ENCODE measurements at regions not wholly inside any gene's neighbourhood (a gene's known extent, or its start where the extent isn't known, plus 50 kb on each side); places are given as distances from the start of the nearest gene placed in this dataset.

DNA sequence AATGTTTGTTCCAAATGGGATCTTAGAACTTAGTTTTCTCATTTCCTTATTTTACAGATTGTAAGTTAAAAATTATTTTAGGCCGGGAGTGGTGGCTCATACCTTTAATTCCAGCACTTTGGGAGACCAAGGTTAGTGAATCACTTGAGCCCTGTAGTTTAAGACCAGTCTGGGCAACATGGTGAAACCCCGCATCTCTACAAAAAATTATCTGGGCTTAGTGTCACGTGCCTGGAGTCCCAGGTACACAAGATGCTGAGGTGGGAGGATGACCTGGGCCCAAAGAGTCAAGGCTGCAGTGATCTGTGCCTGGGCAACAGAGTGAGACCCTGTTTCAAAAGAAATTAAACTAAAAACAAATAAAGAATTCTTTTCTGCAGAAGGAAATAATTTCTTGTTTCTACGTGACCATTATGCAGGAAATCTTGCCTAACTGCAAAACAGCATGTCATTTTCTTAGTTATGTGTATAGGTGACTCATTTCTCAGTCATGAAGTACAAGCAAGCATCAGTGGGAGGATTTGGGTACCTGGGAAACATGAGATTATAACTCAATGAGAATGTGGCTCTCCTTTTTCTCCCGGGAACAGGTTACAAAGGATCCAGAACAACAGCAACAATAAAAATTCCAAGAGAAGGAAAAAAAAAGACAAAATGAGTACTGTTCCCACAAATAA, 375.1 kb upstream of the ST8SIA4 start (continued):
- TF ChIP-seq, protein P1, sequence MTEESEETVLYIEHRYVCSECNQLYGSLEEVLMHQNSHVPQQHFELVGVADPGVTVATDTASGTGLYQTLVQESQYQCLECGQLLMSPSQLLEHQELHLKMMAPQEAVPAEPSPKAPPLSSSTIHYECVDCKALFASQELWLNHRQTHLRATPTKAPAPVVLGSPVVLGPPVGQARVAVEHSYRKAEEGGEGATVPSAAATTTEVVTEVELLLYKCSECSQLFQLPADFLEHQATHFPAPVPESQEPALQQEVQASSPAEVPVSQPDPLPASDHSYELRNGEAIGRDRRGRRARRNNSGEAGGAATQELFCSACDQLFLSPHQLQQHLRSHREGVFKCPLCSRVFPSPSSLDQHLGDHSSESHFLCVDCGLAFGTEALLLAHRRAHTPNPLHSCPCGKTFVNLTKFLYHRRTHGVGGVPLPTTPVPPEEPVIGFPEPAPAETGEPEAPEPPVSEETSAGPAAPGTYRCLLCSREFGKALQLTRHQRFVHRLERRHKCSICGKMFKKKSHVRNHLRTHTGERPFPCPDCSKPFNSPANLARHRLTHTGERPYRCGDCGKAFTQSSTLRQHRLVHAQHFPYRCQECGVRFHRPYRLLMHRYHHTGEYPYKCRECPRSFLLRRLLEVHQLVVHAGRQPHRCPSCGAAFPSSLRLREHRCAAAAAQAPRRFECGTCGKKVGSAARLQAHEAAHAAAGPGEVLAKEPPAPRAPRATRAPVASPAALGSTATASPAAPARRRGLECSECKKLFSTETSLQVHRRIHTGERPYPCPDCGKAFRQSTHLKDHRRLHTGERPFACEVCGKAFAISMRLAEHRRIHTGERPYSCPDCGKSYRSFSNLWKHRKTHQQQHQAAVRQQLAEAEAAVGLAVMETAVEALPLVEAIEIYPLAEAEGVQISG (CRISPR knock-in tag; IDR thresholded peaks at IDR 0.05), result no peak
- TF ChIP-seq REPIN1 (CRISPR knock-in tag; IDR thresholded peaks at IDR 0.05; ENCODE audit: borderline replicate concordance, low read depth), result no peak
- no peak for TF ChIP-seq KAT8 (CRISPR knock-in tag; IDR thresholded peaks at IDR 0.05)
- no peak for TF ChIP-seq ZNF709 (CRISPR knock-in tag; IDR thresholded peaks at IDR 0.05)
- TF ChIP-seq, protein P2, sequence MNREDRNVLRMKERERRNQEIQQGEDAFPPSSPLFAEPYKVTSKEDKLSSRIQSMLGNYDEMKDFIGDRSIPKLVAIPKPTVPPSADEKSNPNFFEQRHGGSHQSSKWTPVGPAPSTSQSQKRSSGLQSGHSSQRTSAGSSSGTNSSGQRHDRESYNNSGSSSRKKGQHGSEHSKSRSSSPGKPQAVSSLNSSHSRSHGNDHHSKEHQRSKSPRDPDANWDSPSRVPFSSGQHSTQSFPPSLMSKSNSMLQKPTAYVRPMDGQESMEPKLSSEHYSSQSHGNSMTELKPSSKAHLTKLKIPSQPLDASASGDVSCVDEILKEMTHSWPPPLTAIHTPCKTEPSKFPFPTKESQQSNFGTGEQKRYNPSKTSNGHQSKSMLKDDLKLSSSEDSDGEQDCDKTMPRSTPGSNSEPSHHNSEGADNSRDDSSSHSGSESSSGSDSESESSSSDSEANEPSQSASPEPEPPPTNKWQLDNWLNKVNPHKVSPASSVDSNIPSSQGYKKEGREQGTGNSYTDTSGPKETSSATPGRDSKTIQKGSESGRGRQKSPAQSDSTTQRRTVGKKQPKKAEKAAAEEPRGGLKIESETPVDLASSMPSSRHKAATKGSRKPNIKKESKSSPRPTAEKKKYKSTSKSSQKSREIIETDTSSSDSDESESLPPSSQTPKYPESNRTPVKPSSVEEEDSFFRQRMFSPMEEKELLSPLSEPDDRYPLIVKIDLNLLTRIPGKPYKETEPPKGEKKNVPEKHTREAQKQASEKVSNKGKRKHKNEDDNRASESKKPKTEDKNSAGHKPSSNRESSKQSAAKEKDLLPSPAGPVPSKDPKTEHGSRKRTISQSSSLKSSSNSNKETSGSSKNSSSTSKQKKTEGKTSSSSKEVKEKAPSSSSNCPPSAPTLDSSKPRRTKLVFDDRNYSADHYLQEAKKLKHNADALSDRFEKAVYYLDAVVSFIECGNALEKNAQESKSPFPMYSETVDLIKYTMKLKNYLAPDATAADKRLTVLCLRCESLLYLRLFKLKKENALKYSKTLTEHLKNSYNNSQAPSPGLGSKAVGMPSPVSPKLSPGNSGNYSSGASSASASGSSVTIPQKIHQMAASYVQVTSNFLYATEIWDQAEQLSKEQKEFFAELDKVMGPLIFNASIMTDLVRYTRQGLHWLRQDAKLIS (CRISPR knock-in tag; IDR thresholded peaks at IDR 0.05), result no peak

DNA sequence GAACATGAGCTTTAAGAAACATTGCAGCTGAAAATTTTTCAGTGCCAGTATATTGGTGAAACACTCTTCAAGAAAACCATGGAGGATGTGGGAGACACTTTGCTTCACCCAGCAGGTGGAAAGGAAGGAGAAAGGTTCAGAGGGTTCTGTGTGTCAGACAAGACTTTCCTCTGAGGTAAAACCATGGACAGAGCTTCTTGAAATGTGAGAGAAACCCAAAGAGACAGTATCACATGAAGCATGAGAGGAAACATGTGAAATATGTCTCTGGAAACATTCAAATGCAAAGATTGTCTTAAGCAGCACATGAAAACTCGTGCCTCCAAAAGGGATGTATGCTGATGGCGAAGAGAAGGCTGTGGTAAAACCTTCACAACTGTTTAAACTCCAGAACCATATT, 368.9 kb upstream of the ST8SIA4 start:
- 3% methylated on average over 2 of the region's 2 CpGs for WGBS (ENCODE audit: low lambda C conversion rate)
- H4K20me1 ChIP-seq (ENCODE audit: insufficient read depth, low read length), result no peaks in the 10 kb centered on the region
- H3K27me3 ChIP-seq (ENCODE audit: control insufficient read depth in 1 of 2, insufficient read depth in 2 of 2, low read length in 2 of 2), result no peaks in the 10 kb centered on the region
- intact Hi-C loops (cut with micrococcal nuclease; ENCODE audit: unreplicated experiment), result no loop called here
- FAIRE-seq (no peak), DNase-seq (ENCODE audit: low spot score) (no peak), ATAC-seq (no peak)
- H2AFZ ChIP-seq (ENCODE audit: low read length), result no peak overlapping the region
- H3K4me1 ChIP-seq (ENCODE audit: insufficient read depth, low read length), result no peaks in the 10 kb centered on the region
- no peak overlapping the region for H3K4me3 ChIP-seq (replicated peaks in 1 of 3; ENCODE audit: insufficient read depth in 1 of 3, low read depth in 2 of 3, low read length in 3 of 3)
- in situ Hi-C loops (cut with HindIII; ENCODE audit: extremely low pct_ligation_motif_present, low pct_unique_long_range_greater_than_20kb), result no loop called here
- no peak overlapping the region for H3K4me2 ChIP-seq (ENCODE audit: low read depth, low read length)
- H3K9me3 ChIP-seq (ENCODE audit: low read length), result no peaks in the 10 kb centered on the region
- no peaks in the 10 kb centered on the region for H3K36me3 ChIP-seq (replicated peaks in 1 of 2; ENCODE audit: control insufficient read depth in 1 of 2, insufficient read depth in 2 of 2, low read length in 2 of 2)
- POLR2A ChIA-PET, result no interaction called here
- BruUV-seq (replicated peaks), result no TSS peak
- CTCF ChIA-PET (ENCODE audit: low intra/inter-chr PET ratio, low total read pairs), result no interaction called here
- no peaks in the 10 kb centered on the region for H3K79me2 ChIP-seq (ENCODE audit: insufficient read depth, low read length)
- no peak overlapping the region for H3K9ac ChIP-seq (ENCODE audit: insufficient read depth, low read depth, low read length)
- H3K27ac ChIP-seq (ENCODE audit: extremely low read length, insufficient read depth, low read length), result no peak overlapping the region
- TF ChIP-seq, protein P3, sequence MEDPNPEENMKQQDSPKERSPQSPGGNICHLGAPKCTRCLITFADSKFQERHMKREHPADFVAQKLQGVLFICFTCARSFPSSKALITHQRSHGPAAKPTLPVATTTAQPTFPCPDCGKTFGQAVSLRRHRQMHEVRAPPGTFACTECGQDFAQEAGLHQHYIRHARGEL (CRISPR knock-in tag; IDR thresholded peaks at IDR 0.05), result no peak
- no peak for TF ChIP-seq SNRNP70 (IDR thresholded peaks at IDR 0.05; ENCODE audit: low read depth, low read length)
- no peak for TF ChIP-seq ZNF570 (CRISPR knock-in tag; IDR thresholded peaks at IDR 0.05; ENCODE audit: borderline replicate concordance)
- TF ChIP-seq, protein P4, sequence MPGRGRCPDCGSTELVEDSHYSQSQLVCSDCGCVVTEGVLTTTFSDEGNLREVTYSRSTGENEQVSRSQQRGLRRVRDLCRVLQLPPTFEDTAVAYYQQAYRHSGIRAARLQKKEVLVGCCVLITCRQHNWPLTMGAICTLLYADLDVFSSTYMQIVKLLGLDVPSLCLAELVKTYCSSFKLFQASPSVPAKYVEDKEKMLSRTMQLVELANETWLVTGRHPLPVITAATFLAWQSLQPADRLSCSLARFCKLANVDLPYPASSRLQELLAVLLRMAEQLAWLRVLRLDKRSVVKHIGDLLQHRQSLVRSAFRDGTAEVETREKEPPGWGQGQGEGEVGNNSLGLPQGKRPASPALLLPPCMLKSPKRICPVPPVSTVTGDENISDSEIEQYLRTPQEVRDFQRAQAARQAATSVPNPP (CRISPR knock-in tag; IDR thresholded peaks at IDR 0.05), result no peak
- TF ChIP-seq, protein P5, sequence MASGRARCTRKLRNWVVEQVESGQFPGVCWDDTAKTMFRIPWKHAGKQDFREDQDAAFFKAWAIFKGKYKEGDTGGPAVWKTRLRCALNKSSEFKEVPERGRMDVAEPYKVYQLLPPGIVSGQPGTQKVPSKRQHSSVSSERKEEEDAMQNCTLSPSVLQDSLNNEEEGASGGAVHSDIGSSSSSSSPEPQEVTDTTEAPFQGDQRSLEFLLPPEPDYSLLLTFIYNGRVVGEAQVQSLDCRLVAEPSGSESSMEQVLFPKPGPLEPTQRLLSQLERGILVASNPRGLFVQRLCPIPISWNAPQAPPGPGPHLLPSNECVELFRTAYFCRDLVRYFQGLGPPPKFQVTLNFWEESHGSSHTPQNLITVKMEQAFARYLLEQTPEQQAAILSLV (CRISPR knock-in tag; IDR thresholded peaks at IDR 0.05; ENCODE audit: borderline replicate concordance), result no peak
- TF ChIP-seq ZNF83 (CRISPR knock-in tag; IDR thresholded peaks at IDR 0.05; ENCODE audit: borderline replicate concordance), result no peak
- TF ChIP-seq ZNF432 (CRISPR knock-in tag; IDR thresholded peaks at IDR 0.05; ENCODE audit: borderline replicate concordance), result no peak
- TF ChIP-seq RORA (CRISPR knock-in tag; IDR thresholded peaks at IDR 0.05), result no peak
- no peak for TF ChIP-seq PAF1 (CRISPR knock-in tag; IDR thresholded peaks at IDR 0.05)
